HL-60 (cell line): ENCODE measurements at regions not wholly inside any gene's neighbourhood (a gene's known extent, or its start where the extent isn't known, plus 50 kb on each side); places are given as distances from the start of the nearest gene placed in this dataset.

Experiments
- CTCF ChIP-seq: IDR thresholded peaks from one replicate; pipeline ENCODE4 v1.5.1; 2011; ENCODE audit warnings: low read length, control low read depth, inconsistent platforms; ENCODE audit not compliant: insufficient read depth
- REST ChIP-seq: IDR thresholded peaks from 2 replicates; pipeline ENCODE4 v1.6.1; 2012; ENCODE audit warnings: low read depth; ENCODE audit not compliant: insufficient replicate concordance

- TF ChIP-seq CTCF (no peak), REST (no peak)
Observed at GRCh38 chr13:37179645-37180044, 74.2 kb upstream of the CSNK1A1L start.
